ENCODE measurements at regions not wholly inside any gene's neighbourhood (a gene's known extent, or its start where the extent isn't known, plus 50 kb on each side); places are given as distances from the start of the nearest gene placed in this dataset.
"Not testable (repeated sequence)": the region's sequence is repeated elsewhere in the genome, so short reads cannot be mapped to it uniquely, and the experiment has no call there.

DNA sequence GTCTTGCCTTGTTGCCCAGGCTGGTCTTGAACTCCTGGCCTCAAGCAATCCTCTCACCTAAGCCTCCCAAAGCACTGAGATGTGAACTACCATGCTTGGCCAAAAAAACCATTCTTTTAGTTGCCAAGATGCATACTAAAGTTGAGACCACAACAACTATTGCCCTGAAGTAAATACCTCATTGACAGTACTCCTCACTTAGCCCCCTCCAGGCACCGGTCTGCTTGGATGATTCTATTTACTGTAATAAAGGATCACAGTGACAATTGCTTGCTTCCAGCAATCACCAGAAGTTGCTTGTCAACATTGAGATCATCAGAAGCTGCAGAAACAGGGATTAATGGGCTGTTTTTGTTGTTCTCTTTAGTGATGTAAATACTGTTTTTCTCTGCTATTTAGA is 97.1 kb downstream of the CDRT15L2 start:
- TF ChIP-seq, protein P1, sequence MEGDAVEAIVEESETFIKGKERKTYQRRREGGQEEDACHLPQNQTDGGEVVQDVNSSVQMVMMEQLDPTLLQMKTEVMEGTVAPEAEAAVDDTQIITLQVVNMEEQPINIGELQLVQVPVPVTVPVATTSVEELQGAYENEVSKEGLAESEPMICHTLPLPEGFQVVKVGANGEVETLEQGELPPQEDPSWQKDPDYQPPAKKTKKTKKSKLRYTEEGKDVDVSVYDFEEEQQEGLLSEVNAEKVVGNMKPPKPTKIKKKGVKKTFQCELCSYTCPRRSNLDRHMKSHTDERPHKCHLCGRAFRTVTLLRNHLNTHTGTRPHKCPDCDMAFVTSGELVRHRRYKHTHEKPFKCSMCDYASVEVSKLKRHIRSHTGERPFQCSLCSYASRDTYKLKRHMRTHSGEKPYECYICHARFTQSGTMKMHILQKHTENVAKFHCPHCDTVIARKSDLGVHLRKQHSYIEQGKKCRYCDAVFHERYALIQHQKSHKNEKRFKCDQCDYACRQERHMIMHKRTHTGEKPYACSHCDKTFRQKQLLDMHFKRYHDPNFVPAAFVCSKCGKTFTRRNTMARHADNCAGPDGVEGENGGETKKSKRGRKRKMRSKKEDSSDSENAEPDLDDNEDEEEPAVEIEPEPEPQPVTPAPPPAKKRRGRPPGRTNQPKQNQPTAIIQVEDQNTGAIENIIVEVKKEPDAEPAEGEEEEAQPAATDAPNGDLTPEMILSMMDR (IDR thresholded peaks at IDR 0.05) = not testable (repeated sequence)
- not testable (repeated sequence) for TF ChIP-seq POLR2A (IDR thresholded peaks at IDR 0.05)

Data from adrenal gland (tissue), 5 donors.